Tongue (tissue), 1 donor: ENCODE measurements at regions not wholly inside any gene's neighbourhood (a gene's known extent, or its start where the extent isn't known, plus 50 kb on each side); places are given as distances from the start of the nearest gene placed in this dataset.

ENCODE experiments used
- DNase-seq: peaks from one replicate; pipeline ENCODE4 v3.0.0-alpha.2; 2015

DNA sequence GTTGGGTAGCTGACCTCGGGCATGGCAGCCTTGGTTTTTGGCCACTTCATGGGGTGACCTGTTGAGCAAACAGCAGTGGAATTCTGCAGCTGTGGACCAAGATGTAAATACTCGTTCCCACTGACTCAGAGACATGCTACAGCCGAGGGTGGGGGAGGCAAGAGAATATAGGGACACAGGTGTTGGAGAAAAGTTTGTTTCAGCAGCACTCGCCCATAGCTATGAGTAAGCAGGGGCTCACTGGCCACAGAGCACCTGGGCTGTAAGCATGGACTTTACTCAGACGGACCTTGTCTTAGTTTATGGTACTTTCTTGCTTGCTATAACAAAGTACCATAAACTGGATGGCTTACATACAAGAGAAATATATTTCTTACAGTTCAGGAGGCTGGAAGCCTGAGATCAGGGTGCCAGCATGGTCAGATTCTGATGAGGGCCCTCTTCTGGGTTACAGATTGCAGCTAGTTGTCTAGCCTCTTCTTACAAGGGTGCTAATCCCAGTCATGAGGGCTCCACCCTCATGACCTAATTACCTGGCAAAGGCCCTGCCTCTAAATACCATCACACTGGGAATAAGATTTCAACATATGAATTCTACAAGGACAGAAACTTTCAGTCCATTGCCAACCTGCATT lies 437.2 kb upstream of the DAB1 start:
- no peak for DNase-seq

GRCh38 chr1:57860325-57860724 lies 436.5 kb upstream of the DAB1 start:
- no peak for DNase-seq

GRCh38 chr1:57858740-57859139 lies 434.9 kb upstream of the DAB1 start:
- DNase-seq: no peak

DNA sequence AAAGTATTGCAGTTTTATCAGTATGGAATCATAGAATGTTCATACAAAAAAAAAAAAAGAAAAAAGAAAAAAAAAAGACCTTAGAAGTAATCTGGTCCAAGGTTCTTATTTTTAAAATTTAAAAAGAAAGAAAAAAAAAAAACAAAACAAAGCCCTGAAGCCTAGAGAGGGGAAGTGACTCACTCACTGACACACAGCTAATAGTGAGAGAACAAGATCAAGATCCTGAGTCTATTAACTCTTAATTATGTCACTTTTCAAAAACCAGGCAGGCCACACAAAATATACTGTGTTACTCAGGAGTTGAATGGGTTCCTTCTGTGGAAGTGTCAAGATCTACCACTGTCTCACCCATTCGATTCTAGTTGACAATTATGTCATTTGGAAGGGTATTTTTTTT lies 433.9 kb upstream of the DAB1 start:
- no peak for DNase-seq

DNA sequence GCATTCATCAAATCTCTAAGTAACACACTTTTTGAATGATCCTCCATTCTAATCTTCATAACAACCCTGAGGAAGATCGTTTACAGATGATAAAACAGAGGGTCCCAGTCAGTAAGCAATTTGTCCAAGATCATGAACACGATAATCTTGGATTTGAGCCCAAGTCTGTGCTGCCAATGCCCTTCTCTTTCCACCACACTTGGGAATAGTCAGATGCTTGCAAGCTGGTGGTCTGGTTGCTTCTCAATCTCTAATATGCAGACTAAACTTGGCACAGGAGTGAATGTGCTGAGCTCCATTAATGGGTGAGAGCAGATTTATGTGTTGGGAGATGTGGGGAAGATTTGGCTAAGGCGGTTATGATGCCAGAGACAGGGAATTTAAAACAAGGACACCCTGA lies 430.6 kb upstream of the DAB1 start:
- peak; percentile 59 for DNase-seq

DNA sequence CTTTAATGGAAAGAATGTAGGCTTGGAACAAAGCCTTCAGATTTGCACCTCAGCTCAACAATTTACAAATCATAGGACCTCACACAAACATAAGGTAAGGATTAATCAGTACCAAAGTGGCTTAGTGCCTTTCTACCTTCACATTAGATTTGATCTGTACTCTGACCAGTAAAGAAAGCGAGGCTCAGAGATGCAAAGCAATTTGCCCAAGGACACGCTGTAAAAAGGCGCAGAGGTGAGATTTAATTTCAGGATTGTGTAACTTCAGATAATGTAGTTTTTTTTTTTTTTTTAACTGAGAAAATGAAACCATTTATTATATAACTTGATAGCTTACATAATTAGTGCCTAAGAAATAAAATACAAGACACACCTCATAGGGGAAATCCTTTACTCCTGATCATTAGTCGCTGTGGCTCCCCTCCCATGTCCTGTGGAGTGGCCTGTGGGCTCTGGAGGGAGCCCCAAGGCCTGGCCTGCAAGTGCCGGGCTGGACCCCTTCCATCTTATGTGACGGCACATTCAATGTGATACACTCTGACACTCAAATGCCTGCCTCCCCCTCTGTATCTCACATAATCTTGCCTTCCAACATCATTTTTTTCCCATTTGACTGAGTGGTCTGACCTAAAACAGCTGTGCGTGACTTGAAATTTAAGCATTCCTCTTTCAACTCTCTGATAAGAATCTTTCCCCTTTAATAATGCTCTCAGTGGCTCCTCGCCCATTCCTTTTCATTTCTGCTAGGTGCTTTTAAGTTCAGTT lies 426.5 kb upstream of the DAB1 start:
- DNase-seq: no peak

DNA sequence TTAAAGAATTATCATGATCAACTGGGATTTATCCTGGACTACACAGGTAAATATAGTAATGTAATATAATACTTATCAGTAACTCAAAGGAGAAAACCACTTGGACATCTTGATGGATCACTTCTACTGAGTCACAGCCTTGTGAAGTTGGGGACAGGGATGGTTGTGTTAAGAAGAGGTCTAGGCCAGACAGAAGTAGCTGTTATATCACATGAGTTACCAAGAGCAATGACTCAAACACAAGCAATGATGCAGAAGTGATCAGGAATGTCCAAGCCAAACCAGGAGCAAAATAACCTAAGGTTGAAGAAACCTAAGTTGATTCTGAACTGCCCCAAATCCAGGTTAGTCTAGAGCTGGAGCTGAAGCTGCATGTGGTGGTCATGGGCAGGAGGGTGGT lies 424.5 kb upstream of the DAB1 start:
- no peak for DNase-seq

- no peak for DNase-seq
Observed at GRCh38 chr1:57845041-57845440, 421.2 kb upstream of the DAB1 start.

DNA sequence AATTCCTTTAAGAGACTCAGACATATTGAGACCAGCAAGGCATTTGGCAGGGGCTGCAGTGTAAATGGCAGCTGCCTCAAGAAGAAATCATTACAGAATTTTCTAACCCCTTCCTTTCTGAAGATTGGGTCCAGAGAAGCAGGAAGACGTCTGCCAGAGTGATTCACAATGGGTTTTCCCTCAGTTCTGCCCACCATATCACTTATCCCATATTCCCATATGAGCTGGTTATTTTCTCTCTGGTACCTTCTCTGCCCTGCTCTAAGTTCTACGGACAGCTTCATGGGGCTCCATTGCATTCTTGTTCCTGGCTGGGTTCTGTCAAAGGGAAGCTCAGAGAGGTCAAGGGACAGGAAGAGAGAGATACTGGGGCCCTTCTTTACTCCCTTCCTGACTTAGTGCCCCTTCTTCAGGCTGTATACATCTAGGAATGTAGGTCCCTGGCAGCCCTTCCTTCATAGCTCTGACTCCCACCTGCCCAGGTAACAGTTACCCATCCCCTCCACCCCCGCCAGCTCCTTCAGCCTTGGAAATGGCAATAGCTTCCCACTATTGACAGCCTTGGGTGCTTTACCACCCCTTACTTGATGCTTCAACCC lies 420.6 kb upstream of the DAB1 start:
- DNase-seq: no peak

- DNase-seq: no peak
Observed at GRCh38 chr1:57843760-57844159, 419.9 kb upstream of the DAB1 start.

DNA sequence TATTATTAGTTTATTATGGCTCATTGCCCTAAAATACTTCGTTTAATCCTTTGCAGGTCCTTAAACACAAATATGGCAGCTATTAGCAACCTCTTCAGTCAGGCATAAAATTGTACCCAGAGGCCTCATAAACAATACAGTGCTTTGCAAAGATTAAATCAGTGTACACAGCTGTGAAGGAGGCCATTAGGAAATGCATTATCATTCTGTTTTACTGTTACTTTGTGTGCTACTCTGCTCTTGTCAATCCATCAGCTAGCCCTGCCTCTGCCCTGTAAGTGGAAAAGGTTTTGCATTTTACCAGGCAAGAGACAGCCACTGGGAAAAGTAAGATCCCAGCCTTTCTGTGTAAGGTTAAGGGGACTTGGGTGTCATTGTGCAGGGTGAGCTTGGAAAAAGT lies 415.7 kb upstream of the DAB1 start:
- DNase-seq: no peak

DNA sequence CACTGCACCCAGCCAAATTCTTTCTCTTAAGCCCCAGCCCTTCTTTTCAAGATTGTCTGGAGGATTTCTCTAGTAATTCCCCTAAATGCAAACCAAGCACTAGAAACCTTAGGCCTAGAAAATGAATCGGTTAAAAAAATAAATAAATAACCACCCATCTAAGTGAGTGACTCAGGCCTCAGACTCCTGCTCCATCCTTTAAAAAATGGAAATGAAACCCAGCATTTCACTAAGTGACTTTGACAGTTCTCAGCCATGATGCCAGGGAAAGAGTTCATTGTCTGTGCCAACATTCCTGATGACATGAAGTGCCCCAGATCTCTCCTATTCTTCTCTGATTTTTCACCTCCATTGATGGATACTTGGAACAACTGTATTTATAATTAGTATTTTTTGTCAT lies 415.2 kb upstream of the DAB1 start:
- no peak for DNase-seq

DNA sequence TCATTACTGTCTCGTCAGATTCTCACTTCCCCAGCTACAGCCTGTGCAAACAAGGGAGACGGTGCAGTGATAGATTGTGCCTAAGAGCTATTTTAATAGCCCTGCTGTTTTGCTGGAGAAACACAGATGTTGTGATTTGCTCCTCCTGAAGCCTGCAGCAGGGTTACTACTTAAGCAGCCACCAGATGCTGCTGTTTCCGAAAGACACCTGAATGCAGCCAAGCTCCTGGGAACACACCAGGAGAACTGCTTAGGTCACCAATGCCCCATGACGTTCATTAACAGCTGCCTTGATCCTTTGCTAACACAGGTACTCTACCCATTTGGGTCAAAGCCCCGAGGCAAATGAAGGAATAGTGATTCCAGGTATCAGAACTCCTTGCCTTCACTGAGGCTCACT lies 411.8 kb upstream of the DAB1 start:
- DNase-seq: no peak

DNA sequence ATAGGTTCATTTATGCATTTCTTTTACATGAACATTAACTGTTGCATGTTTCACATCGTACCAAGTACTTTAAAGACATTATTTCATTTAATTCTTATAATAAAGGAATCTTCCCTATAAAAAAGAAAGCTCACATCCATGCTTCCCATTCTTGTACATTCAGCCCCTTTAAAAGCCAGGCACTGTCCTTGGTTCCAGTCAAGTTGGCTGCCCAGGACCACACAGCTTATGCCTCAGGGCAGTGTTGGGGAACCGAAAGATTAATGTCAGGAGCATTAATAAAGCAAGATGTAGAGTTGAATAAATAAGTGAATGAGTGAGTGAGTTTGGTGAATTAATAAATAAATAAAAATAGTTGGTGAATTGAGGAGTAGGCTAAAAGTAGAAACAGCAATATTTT lies 409.4 kb upstream of the DAB1 start:
- DNase-seq: no peak

DNA sequence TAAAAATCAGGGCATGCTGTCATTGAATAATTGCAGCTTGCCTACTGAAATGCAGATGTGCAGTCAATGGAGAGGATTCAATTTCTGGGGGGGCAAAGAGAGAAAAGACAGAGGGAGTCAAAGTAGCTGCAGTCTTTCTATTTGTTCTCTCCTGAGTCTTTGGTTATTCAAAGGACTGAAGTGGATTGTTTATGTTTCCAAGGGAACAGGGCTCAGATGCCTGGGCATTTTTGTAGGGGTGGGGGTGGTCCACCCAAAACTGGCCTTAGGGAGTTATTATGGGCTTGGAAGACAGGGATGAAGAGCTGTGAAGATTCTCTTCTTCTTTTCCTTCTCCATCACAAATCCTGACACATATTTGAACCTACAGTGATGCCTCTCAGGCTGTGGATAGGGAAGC lies 408.8 kb upstream of the DAB1 start:
- DNase-seq: no peak

DNA sequence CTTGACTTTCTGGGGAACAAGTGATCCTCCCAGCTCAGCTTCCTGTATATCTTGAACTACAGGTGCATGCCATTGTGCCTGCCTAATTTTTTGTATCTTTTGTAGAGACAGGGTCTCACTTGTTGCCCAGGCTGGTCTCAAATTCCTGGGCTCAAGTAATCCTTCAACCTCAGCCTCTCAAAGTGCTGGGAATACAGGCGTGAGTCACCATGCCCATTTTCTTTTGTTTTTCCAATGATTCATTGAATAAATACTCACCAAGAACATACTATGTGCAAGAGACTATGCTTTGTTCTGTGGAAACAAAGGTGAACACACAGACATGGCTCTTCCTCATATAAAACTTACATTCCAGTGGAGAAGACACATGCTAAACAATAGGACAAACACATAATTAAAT lies 407.8 kb upstream of the DAB1 start:
- no peak for DNase-seq

GRCh38 chr1:57826535-57826934 lies 402.7 kb upstream of the DAB1 start:
- DNase-seq: peak; percentile 25

DNA sequence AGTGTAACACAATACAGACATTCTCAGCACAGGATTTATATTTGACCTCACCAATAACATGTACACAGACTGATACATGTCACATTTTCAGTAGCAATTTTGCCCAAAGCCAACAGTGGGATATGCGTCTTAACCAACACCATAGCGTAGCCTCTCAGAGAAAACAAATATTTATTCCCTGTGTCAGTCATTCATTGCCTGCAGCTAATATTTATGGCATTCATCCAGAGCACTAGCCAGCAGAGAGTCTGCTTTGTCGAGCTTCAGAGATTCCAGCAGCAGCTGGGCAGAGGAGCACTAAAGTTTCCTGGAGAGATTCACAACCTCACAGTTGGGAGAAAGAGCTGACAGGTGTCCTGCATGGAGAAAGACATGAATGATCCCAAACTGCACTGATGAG lies 400.7 kb upstream of the DAB1 start:
- DNase-seq: peak; percentile 25

DNA sequence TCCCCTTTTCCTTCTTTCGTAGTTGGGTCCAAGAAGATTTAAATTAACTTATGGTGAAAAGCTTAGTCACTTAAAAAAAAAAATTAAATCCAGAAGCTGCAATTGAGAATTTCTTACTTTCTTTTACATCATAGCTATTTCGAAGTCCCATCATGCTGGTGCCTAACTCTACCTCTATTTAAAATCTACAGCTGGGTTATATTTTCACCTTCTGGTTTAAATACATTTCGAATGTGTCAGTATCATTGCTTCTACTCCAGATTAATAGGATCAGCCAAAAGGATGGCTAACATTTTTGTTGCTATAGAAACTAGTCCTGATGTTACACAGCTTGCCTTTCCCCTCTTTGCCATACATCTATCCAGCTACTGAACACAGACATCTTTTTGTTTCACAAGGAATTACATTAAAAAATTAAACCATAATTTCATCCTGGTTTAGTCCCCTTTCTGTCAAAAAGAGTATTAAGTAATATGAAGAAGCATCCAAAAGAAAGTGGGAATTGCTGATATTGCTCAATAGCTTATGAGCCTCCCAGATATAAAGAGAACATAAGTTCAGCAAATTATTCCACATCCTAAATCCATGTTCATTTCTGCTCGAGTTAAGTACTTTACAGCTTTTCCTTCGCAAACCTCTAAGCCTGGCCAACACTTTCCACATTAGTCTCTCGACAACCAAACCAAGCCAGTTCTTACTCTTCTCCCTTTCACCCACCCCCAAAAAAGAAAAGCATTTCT lies 396.7 kb upstream of the DAB1 start:
- peak; percentile 7 for DNase-seq

DNA sequence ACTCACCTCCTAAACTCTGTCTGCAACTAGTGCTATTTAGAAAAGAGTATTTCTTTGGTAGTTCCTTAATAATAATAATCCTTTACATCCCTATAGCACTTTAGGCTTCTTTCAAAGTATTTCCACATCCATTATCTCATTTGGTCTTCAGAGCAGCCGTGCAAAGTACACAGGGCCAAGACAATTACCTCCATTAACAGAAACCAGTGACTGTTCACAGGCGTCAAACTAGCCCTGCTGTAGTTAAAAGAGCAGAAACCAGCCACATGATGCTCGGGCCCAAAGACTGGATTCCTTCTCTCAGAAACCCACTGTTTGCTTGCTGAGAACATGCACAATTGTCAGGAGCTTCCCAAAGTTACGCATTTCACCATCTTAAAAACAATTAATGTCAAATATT lies 396.0 kb upstream of the DAB1 start:
- DNase-seq: no peak

GRCh38 chr1:57803586-57803985 lies 379.7 kb upstream of the DAB1 start:
- DNase-seq: no peak

GRCh38 chr1:57800376-57800775 lies 376.5 kb upstream of the DAB1 start:
- DNase-seq: no peak

- no peak for DNase-seq
Observed at GRCh38 chr1:57799490-57800115, 375.7 kb upstream of the DAB1 start.
